Hepatocyte (in vitro differentiated cells): ENCODE measurements at regions not wholly inside any gene's neighbourhood (a gene's known extent, or its start where the extent isn't known, plus 50 kb on each side); places are given as distances from the start of the nearest gene placed in this dataset.
A peak's percentile ranks its signal among the peaks of the same experiment; 100 is the strongest.

Experiments used
- DNase-seq: peaks from one replicate; pipeline ENCODE4 v3.0.0-alpha.2; 2016; ENCODE audit warnings: low spot score
- H2AFZ ChIP-seq: fragments of 200-600 bp; sonication (generic); 2 replicates; pipeline ENCODE4 v1.6.0; 2016; ENCODE audit warnings: antibody characterized with exemption, mild to moderate bottlenecking
- H3K27ac ChIP-seq: fragments of 200-600 bp; sonication (generic); 2 replicates; pipeline ENCODE4 v1.5.1; 2016; ENCODE audit warnings: mild to moderate bottlenecking
- H3K27me3 ChIP-seq: fragments of 200-600 bp; sonication (generic); 2 replicates; pipeline ENCODE4 v1.6.1; 2016
- H3K36me3 ChIP-seq: fragments of 200-600 bp; sonication (generic); replicated peaks from 2 replicates; pipeline ENCODE4 v1.5.1; 2016; ENCODE audit warnings: low read depth; ENCODE audit not compliant: insufficient read depth
- H3K4me1 ChIP-seq: fragments of 200-600 bp; sonication (generic); 2 replicates; pipeline ENCODE4 v1.5.1; 2016; ENCODE audit warnings: mild to moderate bottlenecking, moderate library complexity; ENCODE audit not compliant: insufficient read depth
- H3K4me2 ChIP-seq: fragments of 200-600 bp; sonication (generic); 2 replicates; pipeline ENCODE4 v1.6.0; 2016
- H3K4me3 ChIP-seq: fragments of 200-600 bp; sonication (generic); 2 replicates; pipeline ENCODE4 v1.5.1; 2016; ENCODE audit warnings: mild to moderate bottlenecking
- H3K79me2 ChIP-seq: fragments of 200-600 bp; sonication (generic); 2 replicates; pipeline ENCODE4 v1.6.0; 2017; ENCODE audit warnings: mild to moderate bottlenecking
- H3K9me2 ChIP-seq: fragments of 200-600 bp; sonication (generic); replicated peaks from 2 replicates; pipeline ENCODE4 v1.6.0; 2017; ENCODE audit warnings: mild to moderate bottlenecking; ENCODE audit not compliant: insufficient read depth
- H3K9me3 ChIP-seq: fragments of 200-600 bp; sonication (generic); 2 replicates; pipeline ENCODE4 v1.5.1; 2016; ENCODE audit warnings: low read depth, mild to moderate bottlenecking
- H4K20me1 ChIP-seq: fragments of 200-600 bp; sonication (generic); 2 replicates; pipeline ENCODE4 v1.6.0; 2016; ENCODE audit warnings: mild to moderate bottlenecking; ENCODE audit not compliant: insufficient read depth, poor library complexity, severe bottlenecking
- EZH2 ChIP-seq: fragments of 200-600 bp; sonication (generic); IDR thresholded peaks from 2 replicates; pipeline ENCODE4 v1.6.1; 2016; ENCODE audit warnings: antibody characterized with exemption, mild to moderate bottlenecking, borderline replicate concordance
- EZH2phosphoT487 ChIP-seq: fragments of 200-600 bp; sonication (generic); IDR thresholded peaks from one replicate; pipeline ENCODE4 v1.6.1; 2018; ENCODE audit warnings: antibody characterized with exemption, mild to moderate bottlenecking, low read depth, moderate library complexity; ENCODE audit not compliant: unreplicated experiment, severe bottlenecking
- WGBS: methylation state at CpG from one replicate; pipeline ENCODE4 v1.1.6; 2016; ENCODE audit warnings: low lambda C conversion rate; ENCODE audit errors: missing lambda C conversion rate; 5-methylcytosine and 5-hydroxymethylcytosine counted together
- TF ChIP-seq, protein P1 (sequence below): fragments of 200-600 bp; sonication (generic); IDR thresholded peaks from 2 replicates; pipeline ENCODE4 v1.5.1; 2016; ENCODE audit warnings: antibody characterized with exemption, mild to moderate bottlenecking; ENCODE audit not compliant: poor library complexity

GRCh38 chr14:30803185-30803584 is 71.2 kb upstream of the COCH start:
- Histone ChIP-seq H3K27ac (peak overlapping the region; percentile 50), H3K9me2 (no peaks in the 10 kb centered on the region), H3K4me2 (no peak overlapping the region), H3K36me3 (no peaks in the 10 kb centered on the region), H3K27me3 (no peaks in the 10 kb centered on the region), H4K20me1 (no peaks in the 10 kb centered on the region), H3K9me3 (no peaks in the 10 kb centered on the region), H3K4me1 (no peaks in the 10 kb centered on the region), H2AFZ (peak overlapping the region; percentile 41), H3K79me2 (no peaks in the 10 kb centered on the region), H3K4me3 (no peak overlapping the region)
- DNase-seq = peak; percentile 28
- TF ChIP-seq EZH2phosphoT487 = no peak
- TF ChIP-seq EZH2 = no peak
- TF ChIP-seq, protein P1, sequence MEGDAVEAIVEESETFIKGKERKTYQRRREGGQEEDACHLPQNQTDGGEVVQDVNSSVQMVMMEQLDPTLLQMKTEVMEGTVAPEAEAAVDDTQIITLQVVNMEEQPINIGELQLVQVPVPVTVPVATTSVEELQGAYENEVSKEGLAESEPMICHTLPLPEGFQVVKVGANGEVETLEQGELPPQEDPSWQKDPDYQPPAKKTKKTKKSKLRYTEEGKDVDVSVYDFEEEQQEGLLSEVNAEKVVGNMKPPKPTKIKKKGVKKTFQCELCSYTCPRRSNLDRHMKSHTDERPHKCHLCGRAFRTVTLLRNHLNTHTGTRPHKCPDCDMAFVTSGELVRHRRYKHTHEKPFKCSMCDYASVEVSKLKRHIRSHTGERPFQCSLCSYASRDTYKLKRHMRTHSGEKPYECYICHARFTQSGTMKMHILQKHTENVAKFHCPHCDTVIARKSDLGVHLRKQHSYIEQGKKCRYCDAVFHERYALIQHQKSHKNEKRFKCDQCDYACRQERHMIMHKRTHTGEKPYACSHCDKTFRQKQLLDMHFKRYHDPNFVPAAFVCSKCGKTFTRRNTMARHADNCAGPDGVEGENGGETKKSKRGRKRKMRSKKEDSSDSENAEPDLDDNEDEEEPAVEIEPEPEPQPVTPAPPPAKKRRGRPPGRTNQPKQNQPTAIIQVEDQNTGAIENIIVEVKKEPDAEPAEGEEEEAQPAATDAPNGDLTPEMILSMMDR = no peak
- WGBS = 94% methylated on average over 2 of the region's 2 CpGs

DNA sequence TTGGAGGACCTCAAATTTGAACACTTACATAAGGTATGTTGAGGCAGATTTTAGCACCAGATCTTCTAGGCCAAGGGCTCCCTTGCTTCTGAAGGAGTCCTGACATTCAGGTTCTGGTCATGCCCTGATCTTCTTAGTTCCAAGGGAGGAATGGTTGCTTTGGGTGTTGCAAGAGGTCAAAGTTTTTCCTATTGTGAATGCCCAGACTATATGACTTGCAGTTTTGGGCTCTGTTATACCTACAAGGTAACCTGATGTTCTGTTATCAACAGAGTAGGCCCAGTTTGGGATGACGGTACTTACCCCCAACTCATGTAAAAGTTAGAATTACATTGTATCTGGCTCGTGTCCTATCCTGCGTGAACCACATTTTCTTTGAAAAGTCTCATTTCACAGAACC is 69.1 kb upstream of the COCH start:
- H3K27ac ChIP-seq = no peak overlapping the region
- no peaks in the 10 kb centered on the region for H3K36me3 ChIP-seq
- H3K9me2 ChIP-seq = no peaks in the 10 kb centered on the region
- H4K20me1 ChIP-seq = no peaks in the 10 kb centered on the region
- no peak overlapping the region for H3K4me3 ChIP-seq
- H3K9me3 ChIP-seq = no peaks in the 10 kb centered on the region
- DNase-seq = no peak
- H2AFZ ChIP-seq = no peak overlapping the region
- no peaks in the 10 kb centered on the region for H3K27me3 ChIP-seq
- WGBS = 91% methylated on average over 3 of the region's 3 CpGs
- H3K79me2 ChIP-seq = no peaks in the 10 kb centered on the region
- TF ChIP-seq EZH2phosphoT487 (no peak), EZH2 (no peak)
- TF ChIP-seq, protein P1 = no peak
- no peaks in the 10 kb centered on the region for H3K4me1 ChIP-seq
- no peak overlapping the region for H3K4me2 ChIP-seq

GRCh38 chr14:30808576-30808975 is 65.8 kb upstream of the COCH start:
- Histone ChIP-seq H3K9me3 (no peaks in the 10 kb centered on the region), H4K20me1 (no peaks in the 10 kb centered on the region), H3K4me3 (no peak overlapping the region), H3K27me3 (no peaks in the 10 kb centered on the region), H2AFZ (no peak overlapping the region), H3K4me1 (no peaks in the 10 kb centered on the region), H3K79me2 (no peaks in the 10 kb centered on the region), H3K36me3 (no peaks in the 10 kb centered on the region), H3K4me2 (no peak overlapping the region), H3K9me2 (no peaks in the 10 kb centered on the region), H3K27ac (no peak overlapping the region)
- TF ChIP-seq EZH2 (no peak), EZH2phosphoT487 (no peak)
- TF ChIP-seq, protein P1 = no peak
- DNase-seq = no peak
- 100% methylated on average over 1 of the region's 1 CpG for WGBS

- Histone ChIP-seq H3K79me2 (no peaks in the 10 kb centered on the region), H3K4me1 (no peaks in the 10 kb centered on the region), H3K36me3 (no peaks in the 10 kb centered on the region), H3K4me3 (no peak overlapping the region), H3K9me3 (no peaks in the 10 kb centered on the region), H2AFZ (no peak overlapping the region), H3K4me2 (no peak overlapping the region), H3K27ac (no peak overlapping the region), H4K20me1 (no peaks in the 10 kb centered on the region), H3K27me3 (no peaks in the 10 kb centered on the region), H3K9me2 (no peaks in the 10 kb centered on the region)
- TF ChIP-seq, protein P1 = no peak
- no peak for TF ChIP-seq EZH2
- TF ChIP-seq EZH2phosphoT487 = no peak
- 89% methylated on average over 5 of the region's 5 CpGs for WGBS
- DNase-seq = no peak
Measured at GRCh38 chr14:30813216-30813615, 61.1 kb upstream of the COCH start.
